ENCODE measurements at regions not wholly inside any gene's neighbourhood (a gene's known extent, or its start where the extent isn't known, plus 50 kb on each side); places are given as distances from the start of the nearest gene placed in this dataset.

DNA sequence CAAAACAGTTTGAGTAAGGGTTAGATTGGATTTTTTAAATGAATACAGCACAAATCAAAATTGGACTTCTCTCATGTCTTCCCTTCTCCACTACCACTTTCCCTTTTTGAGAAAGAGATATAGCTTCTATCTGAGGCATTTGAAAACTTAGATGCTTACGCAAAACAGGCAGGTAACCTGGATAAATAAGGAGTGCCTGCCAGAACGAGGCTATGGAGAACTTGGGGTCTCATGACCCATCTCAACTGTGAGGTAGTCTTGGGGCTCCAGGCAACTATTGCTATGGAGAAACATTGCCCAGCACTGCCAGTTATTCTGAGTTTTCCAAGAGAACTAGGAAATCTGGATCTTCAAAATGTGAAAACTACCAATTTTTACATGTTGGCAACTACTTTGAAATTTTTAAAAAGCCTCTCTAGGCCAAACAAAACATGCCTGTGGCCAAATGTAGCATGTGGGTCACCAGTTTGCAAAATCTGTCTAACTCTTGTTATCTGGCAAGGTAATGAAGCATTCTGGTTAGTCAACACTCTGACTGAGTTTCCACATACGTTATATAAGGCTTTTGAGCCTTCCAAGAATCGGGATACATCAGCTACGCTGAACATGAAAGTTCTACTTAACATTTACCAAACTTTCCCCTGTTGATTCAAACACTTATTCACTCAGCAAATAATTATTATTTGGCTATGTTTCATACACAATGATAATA, 752.7 kb downstream of the KCNA4 start:
- H3K9me3 ChIP-seq (ENCODE audit: insufficient read depth, low read length), result no peaks in the 10 kb centered on the region
- H3K27me3 ChIP-seq (ENCODE audit: insufficient read depth, insufficient read length), result no peaks in the 10 kb centered on the region
- no peak overlapping the region for H3K4me3 ChIP-seq (ENCODE audit: insufficient read length, low read depth)
- no peak for TF ChIP-seq ZNF274 (IDR thresholded peaks at IDR 0.05; ENCODE audit: low read depth, low read length)
- no peak for TF ChIP-seq SUZ12 (IDR thresholded peaks at IDR 0.05; ENCODE audit: extremely low read depth, insufficient read depth, insufficient read length)
- TF ChIP-seq YY1 (IDR thresholded peaks at IDR 0.05; ENCODE audit: insufficient read depth, insufficient read length), result no peak
- no peak overlapping the region for H3K9ac ChIP-seq (ENCODE audit: insufficient read length, low read depth)
- no peak for DNase-seq (ENCODE audit: low read depth, low spot score)
- H3K36me3 ChIP-seq (ENCODE audit: insufficient read depth, insufficient read length, low read length), result no peaks in the 10 kb centered on the region
- no peaks in the 10 kb centered on the region for H3K4me1 ChIP-seq (ENCODE audit: insufficient read depth, insufficient read length)

DNA sequence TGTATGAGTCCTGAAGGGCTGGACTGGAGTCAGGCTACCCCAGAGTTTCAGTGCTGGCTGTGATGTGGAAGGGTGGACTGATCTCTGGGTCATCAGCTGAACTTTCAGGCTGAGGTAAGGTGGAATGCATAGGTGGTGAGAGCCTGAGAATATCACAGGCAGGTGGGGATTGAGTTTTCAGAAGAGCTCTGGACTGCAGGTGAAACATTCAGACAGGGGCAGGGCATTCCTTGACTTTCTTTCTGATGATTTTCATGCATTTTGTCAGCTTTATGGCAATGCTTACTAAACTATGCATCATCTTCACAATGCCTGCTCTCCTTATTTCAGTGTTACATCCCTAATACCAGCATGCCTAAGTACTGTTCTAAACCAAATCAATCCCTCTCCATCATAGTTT, 755.0 kb downstream of the KCNA4 start:
- no peak for DNase-seq (ENCODE audit: low read depth, low spot score)
- TF ChIP-seq ZNF274 (IDR thresholded peaks at IDR 0.05; ENCODE audit: low read depth, low read length) (no peak), SUZ12 (IDR thresholded peaks at IDR 0.05; ENCODE audit: extremely low read depth, insufficient read depth, insufficient read length) (no peak), YY1 (IDR thresholded peaks at IDR 0.05; ENCODE audit: insufficient read depth, insufficient read length) (no peak)
- no peak overlapping the region for H3K4me3 ChIP-seq (ENCODE audit: insufficient read length, low read depth)
- H3K9me3 ChIP-seq (ENCODE audit: insufficient read depth, low read length), result no peaks in the 10 kb centered on the region
- no peaks in the 10 kb centered on the region for H3K36me3 ChIP-seq (ENCODE audit: insufficient read depth, insufficient read length, low read length)
- H3K27me3 ChIP-seq (ENCODE audit: insufficient read depth, insufficient read length), result no peaks in the 10 kb centered on the region
- H3K9ac ChIP-seq (ENCODE audit: insufficient read length, low read depth), result no peak overlapping the region
- H3K4me1 ChIP-seq (ENCODE audit: insufficient read depth, insufficient read length), result no peaks in the 10 kb centered on the region

DNA sequence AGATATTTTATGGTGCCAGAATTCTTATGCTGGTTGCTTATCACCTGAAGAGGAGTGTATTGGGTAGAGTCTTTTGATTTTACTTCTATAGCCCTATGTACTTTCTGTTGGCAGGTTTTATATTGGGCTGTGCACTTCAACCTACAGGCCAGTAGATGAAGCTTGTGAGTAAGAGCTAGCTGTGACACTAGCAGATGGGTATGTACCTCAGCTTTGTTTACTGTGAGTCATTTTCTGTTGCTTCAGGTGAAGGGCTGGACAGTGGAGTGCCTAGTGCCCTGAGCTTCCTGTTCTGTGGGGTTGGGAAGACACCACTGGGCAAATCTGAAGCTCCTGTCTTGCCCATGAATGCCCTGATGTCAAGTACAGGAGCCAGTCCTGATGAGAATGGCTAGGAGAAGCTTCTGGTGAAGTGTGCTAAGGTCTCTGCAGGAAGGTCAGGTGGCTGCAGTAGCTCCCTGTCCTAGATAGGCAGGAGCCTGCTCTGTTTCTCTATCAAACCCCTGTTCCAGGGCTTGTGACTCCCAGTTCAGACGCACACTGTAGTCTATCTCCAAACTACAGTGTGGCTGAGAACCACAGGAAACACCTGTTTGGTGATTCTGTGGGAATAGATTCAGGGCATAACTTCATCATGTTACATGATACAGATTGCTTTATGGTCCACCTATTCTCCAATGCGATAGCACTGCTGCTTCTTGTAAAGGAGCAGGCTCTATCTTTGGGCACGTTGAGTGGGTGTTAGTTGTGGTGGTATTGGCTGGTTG, 755.7 kb downstream of the KCNA4 start:
- DNase-seq (ENCODE audit: low read depth, low spot score), result no peak
- TF ChIP-seq YY1 (IDR thresholded peaks at IDR 0.05; ENCODE audit: insufficient read depth, insufficient read length) (no peak), SUZ12 (IDR thresholded peaks at IDR 0.05; ENCODE audit: extremely low read depth, insufficient read depth, insufficient read length) (no peak), ZNF274 (IDR thresholded peaks at IDR 0.05; ENCODE audit: low read depth, low read length) (no peak)

DNA sequence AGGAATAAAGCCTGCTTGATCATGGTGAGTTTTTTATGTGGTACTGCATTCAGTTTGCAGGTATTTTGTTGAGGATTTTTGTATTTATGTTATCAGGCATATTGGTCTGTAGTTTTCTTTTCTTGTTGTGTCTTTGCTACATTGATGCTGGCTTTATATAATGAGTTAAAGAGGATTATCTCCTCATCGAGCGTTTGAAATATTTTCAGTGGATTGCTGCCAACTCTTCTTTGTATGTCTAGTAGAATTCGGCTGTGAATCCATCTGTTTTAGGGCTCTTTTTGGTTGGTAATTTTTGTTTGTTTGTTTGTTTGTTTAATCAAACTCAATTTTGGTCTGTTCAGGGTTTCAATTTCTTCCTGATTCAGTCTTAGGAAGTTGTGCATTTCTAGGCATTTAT, 758.4 kb downstream of the KCNA4 start:
- Histone ChIP-seq H3K9me3 (ENCODE audit: insufficient read depth, low read length) (no peaks in the 10 kb centered on the region), H3K9ac (ENCODE audit: insufficient read length, low read depth) (no peak overlapping the region), H3K27me3 (ENCODE audit: insufficient read depth, insufficient read length) (no peaks in the 10 kb centered on the region), H3K36me3 (ENCODE audit: insufficient read depth, insufficient read length, low read length) (no peaks in the 10 kb centered on the region), H3K4me3 (ENCODE audit: insufficient read length, low read depth) (no peak overlapping the region), H3K4me1 (ENCODE audit: insufficient read depth, insufficient read length) (no peaks in the 10 kb centered on the region)
- TF ChIP-seq SUZ12 (IDR thresholded peaks at IDR 0.05; ENCODE audit: extremely low read depth, insufficient read depth, insufficient read length) (no peak), YY1 (IDR thresholded peaks at IDR 0.05; ENCODE audit: insufficient read depth, insufficient read length) (no peak), ZNF274 (IDR thresholded peaks at IDR 0.05; ENCODE audit: low read depth, low read length) (no peak)
- DNase-seq (ENCODE audit: low read depth, low spot score), result no peak

More for the DNA sequence above, 755.7 kb downstream of the KCNA4 start:
- no peaks in the 10 kb centered on the region for H3K27me3 ChIP-seq (ENCODE audit: insufficient read depth, insufficient read length)
- no peaks in the 10 kb centered on the region for H3K9me3 ChIP-seq (ENCODE audit: insufficient read depth, low read length)
- H3K9ac ChIP-seq (ENCODE audit: insufficient read length, low read depth), result no peak overlapping the region
- H3K4me1 ChIP-seq (ENCODE audit: insufficient read depth, insufficient read length), result no peaks in the 10 kb centered on the region
- H3K36me3 ChIP-seq (ENCODE audit: insufficient read depth, insufficient read length, low read length), result no peaks in the 10 kb centered on the region
- H3K4me3 ChIP-seq (ENCODE audit: insufficient read length, low read depth), result no peak overlapping the region

DNA sequence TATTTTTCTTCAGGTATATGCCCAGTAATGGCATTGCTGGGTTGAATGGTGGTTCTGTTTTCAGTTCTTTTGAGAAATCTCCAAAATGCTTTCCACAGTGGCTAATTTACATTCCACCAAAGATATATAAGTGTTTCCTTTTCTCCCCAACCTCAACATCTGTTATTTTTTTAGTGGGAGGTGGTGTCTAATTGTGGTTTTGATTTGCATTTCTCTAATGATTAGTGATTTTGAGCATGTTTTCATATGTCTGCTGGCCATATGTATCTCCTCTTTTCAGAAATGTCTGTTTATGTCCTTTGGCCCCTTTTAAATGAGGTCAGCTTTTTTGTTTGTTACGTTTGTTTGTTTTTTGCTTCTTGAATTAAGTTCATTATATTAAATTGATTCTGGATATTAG, 760.2 kb downstream of the KCNA4 start:
- no peaks in the 10 kb centered on the region for H3K4me1 ChIP-seq (ENCODE audit: insufficient read depth, insufficient read length)
- TF ChIP-seq SUZ12 (IDR thresholded peaks at IDR 0.05; ENCODE audit: extremely low read depth, insufficient read depth, insufficient read length), result no peak
- TF ChIP-seq YY1 (IDR thresholded peaks at IDR 0.05; ENCODE audit: insufficient read depth, insufficient read length), result no peak
- no peak for TF ChIP-seq ZNF274 (IDR thresholded peaks at IDR 0.05; ENCODE audit: low read depth, low read length)
- DNase-seq (ENCODE audit: low read depth, low spot score), result no peak
- no peaks in the 10 kb centered on the region for H3K27me3 ChIP-seq (ENCODE audit: insufficient read depth, insufficient read length)
- no peaks in the 10 kb centered on the region for H3K9me3 ChIP-seq (ENCODE audit: insufficient read depth, low read length)
- no peak overlapping the region for H3K9ac ChIP-seq (ENCODE audit: insufficient read length, low read depth)
- no peaks in the 10 kb centered on the region for H3K36me3 ChIP-seq (ENCODE audit: insufficient read depth, insufficient read length, low read length)
- H3K4me3 ChIP-seq (ENCODE audit: insufficient read length, low read depth), result no peak overlapping the region

DNA sequence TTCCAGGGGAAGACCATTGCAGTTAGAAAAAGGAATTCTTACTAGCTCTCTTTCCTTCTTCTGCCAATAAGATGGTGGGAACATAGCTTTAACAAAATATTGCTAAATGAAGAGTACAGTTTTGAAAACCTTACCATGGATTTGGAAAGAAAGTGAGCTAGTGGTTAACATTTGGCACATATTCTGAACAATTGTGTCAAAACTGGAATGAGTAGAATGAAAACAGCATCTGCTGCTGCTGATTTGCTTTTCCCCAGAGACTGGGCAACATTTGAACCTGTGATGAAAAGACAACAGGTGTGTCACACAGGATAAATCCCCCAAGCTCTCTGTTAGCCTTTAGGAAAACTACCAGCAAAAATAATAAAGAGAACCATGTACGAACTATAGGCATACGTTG, 761.4 kb downstream of the KCNA4 start:
- Histone ChIP-seq H3K4me3 (ENCODE audit: insufficient read length, low read depth) (no peak overlapping the region), H3K27me3 (ENCODE audit: insufficient read depth, insufficient read length) (no peaks in the 10 kb centered on the region), H3K4me1 (ENCODE audit: insufficient read depth, insufficient read length) (no peaks in the 10 kb centered on the region), H3K9ac (ENCODE audit: insufficient read length, low read depth) (no peak overlapping the region), H3K36me3 (ENCODE audit: insufficient read depth, insufficient read length, low read length) (no peaks in the 10 kb centered on the region), H3K9me3 (ENCODE audit: insufficient read depth, low read length) (no peaks in the 10 kb centered on the region)
- no peak for TF ChIP-seq SUZ12 (IDR thresholded peaks at IDR 0.05; ENCODE audit: extremely low read depth, insufficient read depth, insufficient read length)
- TF ChIP-seq ZNF274 (IDR thresholded peaks at IDR 0.05; ENCODE audit: low read depth, low read length), result no peak
- TF ChIP-seq YY1 (IDR thresholded peaks at IDR 0.05; ENCODE audit: insufficient read depth, insufficient read length), result no peak
- no peak for DNase-seq (ENCODE audit: low read depth, low spot score)

DNA sequence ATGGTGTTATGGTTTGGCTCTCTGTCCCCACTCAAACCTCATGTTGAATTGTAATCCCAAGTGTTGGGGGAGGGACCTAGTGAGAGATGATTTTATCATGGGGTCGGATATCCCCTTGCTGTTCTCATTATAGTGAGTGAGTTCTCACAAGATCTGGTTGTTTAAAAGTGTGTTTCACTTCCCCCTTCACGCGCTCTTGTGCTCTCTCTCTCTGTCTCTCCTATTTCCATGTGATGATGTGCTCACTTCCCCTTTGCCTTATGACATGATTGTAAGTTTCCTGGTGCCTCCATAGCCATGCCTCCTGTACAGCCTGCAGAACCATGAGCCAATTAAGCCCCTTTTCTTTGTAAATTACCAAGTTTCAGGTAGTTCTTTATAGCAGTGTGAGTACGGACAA, 765.1 kb downstream of the KCNA4 start:
- TF ChIP-seq SUZ12 (IDR thresholded peaks at IDR 0.05; ENCODE audit: extremely low read depth, insufficient read depth, insufficient read length) (no peak), ZNF274 (IDR thresholded peaks at IDR 0.05; ENCODE audit: low read depth, low read length) (no peak), YY1 (IDR thresholded peaks at IDR 0.05; ENCODE audit: insufficient read depth, insufficient read length) (no peak)
- DNase-seq (ENCODE audit: low read depth, low spot score), result no peak
- H3K36me3 ChIP-seq (ENCODE audit: insufficient read depth, insufficient read length, low read length), result no peaks in the 10 kb centered on the region

More for the DNA sequence above, 765.1 kb downstream of the KCNA4 start:
- no peaks in the 10 kb centered on the region for H3K9me3 ChIP-seq (ENCODE audit: insufficient read depth, low read length)
- no peaks in the 10 kb centered on the region for H3K4me1 ChIP-seq (ENCODE audit: insufficient read depth, insufficient read length)
- H3K27me3 ChIP-seq (ENCODE audit: insufficient read depth, insufficient read length), result no peaks in the 10 kb centered on the region
- H3K9ac ChIP-seq (ENCODE audit: insufficient read length, low read depth), result no peak overlapping the region
- no peak overlapping the region for H3K4me3 ChIP-seq (ENCODE audit: insufficient read length, low read depth)

Measured in NT2/D1 (cell line).